Endodermal cell (in vitro differentiated cells): ENCODE measurements at regions not wholly inside any gene's neighbourhood (a gene's known extent, or its start where the extent isn't known, plus 50 kb on each side); places are given as distances from the start of the nearest gene placed in this dataset.
A peak's percentile ranks its signal among the peaks of the same experiment; 100 is the strongest.

Experiments used
- DNase-seq: peaks from one replicate; pipeline ENCODE4 v3.0.0-alpha.2; 2017
- H3K27ac ChIP-seq: 2 replicates; pipeline ENCODE4 v1.5.1; 2013; ENCODE audit warnings: mild to moderate bottlenecking, low read depth, low read length, moderate library complexity
- H3K27me3 ChIP-seq: 2 replicates; pipeline ENCODE4 v1.6.1; 2013; ENCODE audit warnings: mild to moderate bottlenecking, low read length, moderate library complexity; ENCODE audit not compliant: insufficient read depth, control insufficient read depth, poor library complexity, severe bottlenecking
- H3K36me3 ChIP-seq: 2 replicates; pipeline ENCODE4 v1.7.0; 2013; ENCODE audit warnings: mild to moderate bottlenecking, low read length, moderate library complexity; ENCODE audit not compliant: control insufficient read depth, insufficient read depth
- H3K4me1 ChIP-seq: one replicate; pipeline ENCODE4 v1.7.0; 2013; ENCODE audit warnings: low read length; ENCODE audit not compliant: control insufficient read depth, insufficient read depth
- H3K4me3 ChIP-seq: 2 replicates; pipeline ENCODE4 v1.5.1; 2013; ENCODE audit warnings: mild to moderate bottlenecking, low read length, moderate library complexity
- H3K9ac ChIP-seq: 2 replicates; pipeline ENCODE4 v1.6.1; 2013; ENCODE audit warnings: mild to moderate bottlenecking, low read length, moderate library complexity; ENCODE audit not compliant: poor library complexity, severe bottlenecking; ENCODE audit errors: extremely low read depth
- H3K9me3 ChIP-seq: 2 replicates; pipeline ENCODE4 v1.6.1; 2013; ENCODE audit warnings: mild to moderate bottlenecking, low read length, moderate library complexity; ENCODE audit not compliant: control insufficient read depth
- H3K27ac Mint-ChIP-seq: 2 replicates; pipeline ENCODE4 v1.8.0; 2020; ENCODE audit warnings: mixed read lengths
- H3K27me3 Mint-ChIP-seq: 2 replicates; pipeline ENCODE4 v1.8.0; 2021; ENCODE audit warnings: mild to moderate bottlenecking, mixed read lengths; ENCODE audit not compliant: insufficient read depth
- H3K36me3 Mint-ChIP-seq: 2 replicates; pipeline ENCODE4 v1.8.0; 2020; ENCODE audit warnings: low read depth, mixed read lengths
- H3K4me1 Mint-ChIP-seq: 2 replicates; pipeline ENCODE4 v1.8.0; 2020; ENCODE audit warnings: mixed read lengths
- H3K4me3 Mint-ChIP-seq: 2 replicates; pipeline ENCODE4 v1.8.0; 2020; ENCODE audit warnings: mild to moderate bottlenecking, moderate library complexity, mixed read lengths
- H3K9me3 Mint-ChIP-seq: 2 replicates; pipeline ENCODE4 v1.8.0; 2020; ENCODE audit warnings: mild to moderate bottlenecking, mixed read lengths
- CTCF ChIP-seq: fragments of 200-600 bp; sonication (generic); conservative IDR thresholded peaks from 2 replicates; pipeline ENCODE4 v1.5.0; 2021; ENCODE audit warnings: antibody characterized with exemption, mild to moderate bottlenecking
- WGBS, 2 experiments: methylation state at CpG; one replicate each; pipeline versions ENCODE4 v1.1.5 to v1.1.7; 2013; ENCODE audit warnings: missing lambda C conversion rate in 2 of 2, mixed read lengths in 1 of 2; ENCODE audit not compliant: insufficient coverage in 1 of 2, insufficient read length in 1 of 2; 5-methylcytosine and 5-hydroxymethylcytosine counted together

DNA sequence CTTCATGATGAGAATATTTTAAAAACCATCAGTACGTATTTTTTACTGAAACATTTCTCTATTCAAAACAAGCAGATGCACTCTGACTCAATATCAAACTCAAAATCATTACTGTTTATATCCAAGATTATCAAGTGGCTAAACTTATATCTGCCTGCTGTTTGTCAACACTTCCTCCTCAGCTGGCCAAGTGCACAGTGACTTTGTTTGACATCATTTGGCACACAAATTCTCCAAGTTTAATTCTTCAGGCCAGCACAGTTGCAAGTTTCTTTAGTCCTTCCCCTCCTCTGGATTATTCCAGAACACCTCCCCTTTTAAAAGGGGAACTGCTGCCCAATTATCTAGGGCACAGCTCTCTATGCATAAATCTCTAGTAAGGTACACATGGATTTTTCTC lies 346.6 kb downstream of the FSIP2 start:
- Histone ChIP-seq H3K36me3 (no peaks in the 10 kb centered on the region), H3K27me3 (no peaks in the 10 kb centered on the region), H3K9ac (no peak overlapping the region), H3K27ac (no peak overlapping the region), H3K9me3 (no peaks in the 10 kb centered on the region), H3K4me3 (no peak overlapping the region), H3K4me1 (no peaks in the 10 kb centered on the region)
- H3K36me3 Mint-ChIP-seq = no peaks in the 10 kb centered on the region
- no peak overlapping the region for H3K4me3 Mint-ChIP-seq
- DNase-seq = no peak
- TF ChIP-seq CTCF = no peak
- no peaks in the 10 kb centered on the region for H3K4me1 Mint-ChIP-seq
- 100% methylated on average over 1 of the region's 1 CpG for WGBS, 2 experiments
- H3K9me3 Mint-ChIP-seq = no peaks in the 10 kb centered on the region
- no peak overlapping the region for H3K27ac Mint-ChIP-seq
- no peaks in the 10 kb centered on the region for H3K27me3 Mint-ChIP-seq

- Histone ChIP-seq H3K36me3 (no peaks in the 10 kb centered on the region), H3K9me3 (no peaks in the 10 kb centered on the region), H3K27me3 (no peaks in the 10 kb centered on the region), H3K4me3 (no peak overlapping the region), H3K9ac (no peak overlapping the region), H3K4me1 (no peaks in the 10 kb centered on the region), H3K27ac (no peak overlapping the region)
- DNase-seq = no peak
- Mint-ChIP-seq H3K36me3 (no peaks in the 10 kb centered on the region), H3K9me3 (peaks cover 2% of the 10 kb centered on the region), H3K27ac (no peak overlapping the region), H3K27me3 (no peaks in the 10 kb centered on the region), H3K4me3 (no peak overlapping the region), H3K4me1 (no peaks in the 10 kb centered on the region)
- no peak for TF ChIP-seq CTCF
- 89 to 92% methylated on average over 1 of the region's 1 CpG for WGBS, 2 experiments
Observed at GRCh38 chr2:186093174-186093573, 354.6 kb downstream of the FSIP2 start.

DNA sequence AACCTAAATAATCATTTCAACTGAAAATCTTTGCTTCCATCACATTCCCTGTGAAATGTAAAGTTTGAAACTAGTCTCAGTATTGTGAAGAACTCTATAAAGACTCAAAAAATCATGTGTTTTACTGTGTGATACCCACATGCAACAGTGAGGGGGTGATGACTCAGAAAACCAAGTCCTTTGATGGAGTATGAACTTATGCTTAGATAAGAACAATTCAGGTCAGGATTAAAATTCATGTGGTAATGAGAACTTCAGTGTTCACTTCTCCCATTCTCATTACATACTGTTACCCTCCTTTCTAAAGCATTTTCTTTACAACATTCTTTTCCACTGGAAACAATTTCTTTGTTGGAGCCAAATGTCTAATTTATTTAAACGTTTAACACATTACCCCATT lies 360.2 kb downstream of the FSIP2 start:
- no peak for TF ChIP-seq CTCF
- no peaks in the 10 kb centered on the region for H3K36me3 Mint-ChIP-seq
- DNase-seq = no peak
- no peaks in the 10 kb centered on the region for H3K36me3 ChIP-seq
- H3K27ac ChIP-seq = peak overlapping the region; percentile 63
- WGBS, 2 experiments = 78 to 82% methylated on average over 1 of the region's 1 CpG
- H3K27me3 Mint-ChIP-seq = no peaks in the 10 kb centered on the region
- no peaks in the 10 kb centered on the region for H3K9me3 ChIP-seq
- H3K4me3 ChIP-seq = no peak overlapping the region
- H3K4me1 Mint-ChIP-seq = peaks cover 4% of the 10 kb centered on the region
- no peak overlapping the region for H3K9ac ChIP-seq
- no peaks in the 10 kb centered on the region for H3K9me3 Mint-ChIP-seq
- H3K4me1 ChIP-seq = no peaks in the 10 kb centered on the region
- H3K27me3 ChIP-seq = no peaks in the 10 kb centered on the region
- H3K27ac Mint-ChIP-seq = no peak overlapping the region
- no peak overlapping the region for H3K4me3 Mint-ChIP-seq
